Chondrocyte (in vitro differentiated cells): ENCODE measurements at regions not wholly inside any gene's neighbourhood (a gene's known extent, or its start where the extent isn't known, plus 50 kb on each side); places are given as distances from the start of the nearest gene placed in this dataset.

Experiments used
- DNase-seq: peaks from one replicate; pipeline ENCODE4 v3.0.0; 2021; ENCODE audit warnings: mixed read lengths, low spot score
- H3K27ac Mint-ChIP-seq: one replicate; pipeline ENCODE4 v1.8.0; 2021; ENCODE audit warnings: mild to moderate bottlenecking, moderate library complexity, mixed read lengths; ENCODE audit not compliant: unreplicated experiment
- H3K27me3 Mint-ChIP-seq: 2 replicates; pipeline ENCODE4 v1.8.0; 2021; ENCODE audit warnings: low read depth, mixed read lengths
- H3K36me3 Mint-ChIP-seq: 2 replicates; pipeline ENCODE4 v1.8.0; 2021; ENCODE audit warnings: low read depth, mixed read lengths
- H3K4me1 Mint-ChIP-seq: 2 replicates; pipeline ENCODE4 v1.8.0; 2021; ENCODE audit warnings: low read depth, mild to moderate bottlenecking, mixed read lengths
- H3K4me3 Mint-ChIP-seq: one replicate; pipeline ENCODE4 v1.8.0; 2021; ENCODE audit warnings: mild to moderate bottlenecking, moderate library complexity, mixed read lengths; ENCODE audit not compliant: unreplicated experiment
- H3K9me3 Mint-ChIP-seq: 2 replicates; pipeline ENCODE4 v1.8.0; 2021; ENCODE audit warnings: low read depth, mixed read lengths
- CTCF ChIP-seq: fragments of 200-600 bp; sonication (generic); IDR thresholded peaks from 2 replicates; pipeline ENCODE4 v1.5.0; 2021; ENCODE audit warnings: antibody characterized with exemption, mild to moderate bottlenecking, moderate library complexity

GRCh38 chr12:88985011-88985410 lies 367.3 kb downstream of the DUSP6 start:
- Mint-ChIP-seq H3K36me3 (no peaks in the 10 kb centered on the region), H3K27ac (no peak overlapping the region), H3K9me3 (no peaks in the 10 kb centered on the region), H3K4me3 (no peak overlapping the region), H3K27me3 (peaks cover 1% of the 10 kb centered on the region), H3K4me1 (peaks cover 3% of the 10 kb centered on the region)
- TF ChIP-seq CTCF, result no peak
- DNase-seq, result no peak

- DNase-seq, result no peak
- H3K27ac Mint-ChIP-seq, result no peak overlapping the region
- no peaks in the 10 kb centered on the region for H3K36me3 Mint-ChIP-seq
- no peak for TF ChIP-seq CTCF
- H3K4me3 Mint-ChIP-seq, result no peak overlapping the region
- H3K9me3 Mint-ChIP-seq, result no peaks in the 10 kb centered on the region
- peaks cover 1% of the 10 kb centered on the region for H3K27me3 Mint-ChIP-seq
- peaks cover 3% of the 10 kb centered on the region for H3K4me1 Mint-ChIP-seq
Measured at GRCh38 chr12:88982694-88983093, 369.6 kb downstream of the DUSP6 start.

GRCh38 chr12:88977115-88977514 lies 375.2 kb downstream of the DUSP6 start:
- DNase-seq, result no peak
- no peak overlapping the region for H3K27ac Mint-ChIP-seq
- H3K9me3 Mint-ChIP-seq, result no peaks in the 10 kb centered on the region
- no peak for TF ChIP-seq CTCF
- peaks cover 1% of the 10 kb centered on the region for H3K27me3 Mint-ChIP-seq
- no peaks in the 10 kb centered on the region for H3K4me1 Mint-ChIP-seq
- H3K36me3 Mint-ChIP-seq, result no peaks in the 10 kb centered on the region
- no peak overlapping the region for H3K4me3 Mint-ChIP-seq

- Mint-ChIP-seq H3K9me3 (no peaks in the 10 kb centered on the region), H3K4me1 (no peaks in the 10 kb centered on the region), H3K36me3 (no peaks in the 10 kb centered on the region), H3K4me3 (no peak overlapping the region), H3K27me3 (no peaks in the 10 kb centered on the region), H3K27ac (no peak overlapping the region)
- no peak for DNase-seq
- TF ChIP-seq CTCF, result no peak
Measured at GRCh38 chr12:88973998-88974397, 378.3 kb downstream of the DUSP6 start.

- Mint-ChIP-seq H3K9me3 (no peaks in the 10 kb centered on the region), H3K4me3 (no peak overlapping the region), H3K4me1 (no peaks in the 10 kb centered on the region), H3K27ac (no peak overlapping the region), H3K36me3 (no peaks in the 10 kb centered on the region), H3K27me3 (no peaks in the 10 kb centered on the region)
- no peak for DNase-seq
- TF ChIP-seq CTCF, result no peak
Measured at GRCh38 chr12:88970740-88971139, 381.6 kb downstream of the DUSP6 start.
